CD14-positive monocyte (primary cell): ENCODE measurements at regions not wholly inside any gene's neighbourhood (a gene's known extent, or its start where the extent isn't known, plus 50 kb on each side); places are given as distances from the start of the nearest gene placed in this dataset.

Experiments
- DNase-seq, 3 donors: peaks; one replicate each; pipeline ENCODE4 v3.0.0-alpha.2; 2011 to 2022
- H2AFZ ChIP-seq: 2 replicates; pipeline ENCODE4 v1.6.0; 2012; ENCODE audit warnings: mild to moderate bottlenecking, low read depth, low read length, inconsistent platforms; ENCODE audit not compliant: insufficient read depth, poor library complexity, severe bottlenecking
- H3K27ac ChIP-seq, 2 donors: 1 replicate in 1 of 2; 2 replicates in 1 of 2; pipeline ENCODE4 v1.5.1; 2012 to 2013; ENCODE audit warnings: low read length in 2 of 2, control low read depth in 1 of 2, inconsistent platforms in 1 of 2, low read depth in 1 of 2, mild to moderate bottlenecking in 1 of 2
- H3K27me3 ChIP-seq, 2 donors: one replicate each; pipeline versions ENCODE4 v1.6.0 to v1.6.1; 2011 to 2013; ENCODE audit warnings: low read length in 2 of 2; ENCODE audit not compliant: control insufficient read depth in 2 of 2, insufficient read depth in 2 of 2
- H3K36me3 ChIP-seq, 2 donors: replicated peaks in 1 of 2; 1 replicate in 1 of 2; 2 replicates in 1 of 2; pipeline versions ENCODE4 v1.5.1 to v1.6.1; 2012 to 2013; ENCODE audit warnings: low read length in 2 of 2, control low read depth in 1 of 2, inconsistent platforms in 1 of 2, mild to moderate bottlenecking in 1 of 2; ENCODE audit not compliant: insufficient read depth in 2 of 2, control insufficient read depth in 1 of 2
- H3K4me1 ChIP-seq, 2 donors: 1 replicate in 1 of 2; 2 replicates in 1 of 2; pipeline versions ENCODE4 v1.5.1 to v1.6.1; 2012 to 2013; ENCODE audit warnings: low read length in 2 of 2, control low read depth in 1 of 2, inconsistent platforms in 1 of 2, mild to moderate bottlenecking in 1 of 2, moderate library complexity in 1 of 2; ENCODE audit not compliant: insufficient read depth in 2 of 2, control insufficient read depth in 1 of 2
- H3K4me2 ChIP-seq: replicated peaks from 2 replicates; pipeline ENCODE3; 2012; ENCODE audit warnings: low read length, moderate library complexity, mild to moderate bottlenecking; ENCODE audit not compliant: poor library complexity, severe bottlenecking; ENCODE audit errors: extremely low read depth
- H3K4me3 ChIP-seq, 3 experiments: fragments of 200-600 bp in 1 of 3; sonication (generic) in 1 of 3; replicated peaks in 1 of 3; 1 replicate in 2 of 3; 2 replicates in 1 of 3; pipeline ENCODE4 v1.5.1; 2011 to 2013; ENCODE audit warnings: low read length in 3 of 3, mild to moderate bottlenecking in 3 of 3, control low read depth in 2 of 3, low read depth in 2 of 3, inconsistent platforms in 1 of 3, moderate library complexity in 1 of 3
- H3K79me2 ChIP-seq: 2 replicates; pipeline ENCODE4 v1.6.0; 2012; ENCODE audit warnings: mild to moderate bottlenecking, control low read depth, inconsistent platforms, low read length, moderate library complexity; ENCODE audit not compliant: insufficient read depth
- H3K9ac ChIP-seq: 2 replicates; pipeline ENCODE4 v1.6.0; 2017; ENCODE audit warnings: low read length, mild to moderate bottlenecking; ENCODE audit not compliant: insufficient read depth, poor library complexity, severe bottlenecking
- H3K9me3 ChIP-seq, 2 donors: replicated peaks in 1 of 2; 1 replicate in 1 of 2; 2 replicates in 1 of 2; pipeline versions ENCODE4 v1.5.1 to v1.6.1; 2012 to 2013; ENCODE audit warnings: low read length in 2 of 2, control low read depth in 1 of 2; ENCODE audit not compliant: control insufficient read depth in 1 of 2, insufficient read depth in 1 of 2
- H4K20me1 ChIP-seq: 2 replicates; pipeline ENCODE4 v1.6.0; 2012; ENCODE audit warnings: mild to moderate bottlenecking, low read length, control low read depth, moderate library complexity; ENCODE audit not compliant: insufficient read depth
- H3K27ac Mint-ChIP-seq, 7 donors: one replicate each; pipeline ENCODE4 v1.8.0; 2020; ENCODE audit warnings: mild to moderate bottlenecking in 7 of 7, mixed read lengths in 7 of 7, moderate library complexity in 6 of 7, inconsistent platforms in 2 of 7
- H3K27me3 Mint-ChIP-seq, 3 donors: one replicate each; pipeline ENCODE4 v1.8.0; 2021 to 2022; ENCODE audit warnings: low read depth in 3 of 3, mild to moderate bottlenecking in 3 of 3, mixed read lengths in 3 of 3, moderate library complexity in 3 of 3, inconsistent platforms in 1 of 3
- H3K36me3 Mint-ChIP-seq, 2 donors: one replicate each; pipeline ENCODE4 v1.8.0; 2020; ENCODE audit warnings: mixed read lengths in 2 of 2, inconsistent platforms in 1 of 2, mild to moderate bottlenecking in 1 of 2
- H3K4me1 Mint-ChIP-seq: one replicate; pipeline ENCODE4 v1.8.0; 2020; ENCODE audit warnings: mild to moderate bottlenecking, mixed read lengths
- H3K4me3 Mint-ChIP-seq, 2 donors: one replicate each; pipeline ENCODE4 v1.8.0; 2020; ENCODE audit warnings: mild to moderate bottlenecking in 2 of 2, mixed read lengths in 2 of 2, moderate library complexity in 1 of 2
- H3K9me3 Mint-ChIP-seq, 7 donors: one replicate each; pipeline ENCODE4 v1.8.0; 2020 to 2022; ENCODE audit warnings: mixed read lengths in 7 of 7, mild to moderate bottlenecking in 6 of 7, moderate library complexity in 6 of 7, inconsistent platforms in 2 of 7
- WGBS: methylation state at CpG from one replicate; pipeline ENCODE4 v1.1.5; 2013; ENCODE audit warnings: missing lambda C conversion rate; ENCODE audit not compliant: insufficient coverage; 5-methylcytosine and 5-hydroxymethylcytosine counted together
- intact Hi-C, 2 donors: fragments of 100-400 bp; cut with micrococcal nuclease; formaldehyde crosslinking; loops; one replicate each; pipeline versions ENCODE4 v1.15.0 to v1.15.1; 2023
- TF ChIP-seq, protein P1 (sequence below): fragments of 200-600 bp; IDR thresholded peaks from one replicate; pipeline ENCODE4 v1.8.0; 2022; ENCODE audit warnings: antibody characterized with exemption, mild to moderate bottlenecking

DNA sequence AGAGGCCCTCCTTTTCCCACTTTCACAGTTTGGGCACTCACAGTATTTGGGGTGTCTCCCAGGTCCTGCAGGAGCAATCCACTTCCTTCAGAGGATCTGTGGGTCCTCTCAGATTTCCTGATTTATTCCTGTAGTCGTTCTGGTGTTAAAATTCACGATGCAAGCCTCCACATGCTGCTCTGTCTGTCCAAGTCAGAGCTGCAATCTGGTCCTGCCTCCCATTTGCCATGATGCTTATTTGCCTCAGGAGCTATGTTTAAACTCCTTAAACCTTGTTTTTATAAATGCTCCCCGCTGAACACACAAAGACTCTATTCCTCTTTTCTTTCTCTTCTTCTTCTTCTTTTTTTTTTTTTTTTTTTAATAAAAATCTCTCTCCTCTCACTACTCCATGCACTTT is 558.7 kb upstream of the NECTIN3 start:
- H3K9me3 Mint-ChIP-seq = peaks cover 5 to 25% (median 11%) of the 10 kb centered on the region in 7 donors
- no peaks in the 10 kb centered on the region for H3K27me3 ChIP-seq
- H3K27me3 Mint-ChIP-seq = no peaks in the 10 kb centered on the region
- H3K4me2 ChIP-seq = no peak overlapping the region
- no peak overlapping the region for H2AFZ ChIP-seq
- H3K4me1 ChIP-seq = no peaks in the 10 kb centered on the region
- no peaks in the 10 kb centered on the region for H3K36me3 Mint-ChIP-seq
- peaks cover 8 to 19% of the 10 kb centered on the region in 2 donors for H3K9me3 ChIP-seq
- no peaks in the 10 kb centered on the region for H3K79me2 ChIP-seq
- no peak overlapping the region for H3K4me3 ChIP-seq
- peak overlapping the region in 1 of 7 donors; percentile 73 for H3K27ac Mint-ChIP-seq
- H3K4me3 Mint-ChIP-seq = no peak overlapping the region
- no peak overlapping the region for H3K9ac ChIP-seq
- TF ChIP-seq, protein P1, sequence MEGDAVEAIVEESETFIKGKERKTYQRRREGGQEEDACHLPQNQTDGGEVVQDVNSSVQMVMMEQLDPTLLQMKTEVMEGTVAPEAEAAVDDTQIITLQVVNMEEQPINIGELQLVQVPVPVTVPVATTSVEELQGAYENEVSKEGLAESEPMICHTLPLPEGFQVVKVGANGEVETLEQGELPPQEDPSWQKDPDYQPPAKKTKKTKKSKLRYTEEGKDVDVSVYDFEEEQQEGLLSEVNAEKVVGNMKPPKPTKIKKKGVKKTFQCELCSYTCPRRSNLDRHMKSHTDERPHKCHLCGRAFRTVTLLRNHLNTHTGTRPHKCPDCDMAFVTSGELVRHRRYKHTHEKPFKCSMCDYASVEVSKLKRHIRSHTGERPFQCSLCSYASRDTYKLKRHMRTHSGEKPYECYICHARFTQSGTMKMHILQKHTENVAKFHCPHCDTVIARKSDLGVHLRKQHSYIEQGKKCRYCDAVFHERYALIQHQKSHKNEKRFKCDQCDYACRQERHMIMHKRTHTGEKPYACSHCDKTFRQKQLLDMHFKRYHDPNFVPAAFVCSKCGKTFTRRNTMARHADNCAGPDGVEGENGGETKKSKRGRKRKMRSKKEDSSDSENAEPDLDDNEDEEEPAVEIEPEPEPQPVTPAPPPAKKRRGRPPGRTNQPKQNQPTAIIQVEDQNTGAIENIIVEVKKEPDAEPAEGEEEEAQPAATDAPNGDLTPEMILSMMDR = no peak
- H3K4me1 Mint-ChIP-seq = no peaks in the 10 kb centered on the region
- 75% methylated on average over 3 of the region's 3 CpGs for WGBS
- DNase-seq = no peak
- no peaks in the 10 kb centered on the region for H3K36me3 ChIP-seq
- no peak overlapping the region for H3K27ac ChIP-seq
- intact Hi-C loops = no loop called here
- no peaks in the 10 kb centered on the region for H4K20me1 ChIP-seq

DNA sequence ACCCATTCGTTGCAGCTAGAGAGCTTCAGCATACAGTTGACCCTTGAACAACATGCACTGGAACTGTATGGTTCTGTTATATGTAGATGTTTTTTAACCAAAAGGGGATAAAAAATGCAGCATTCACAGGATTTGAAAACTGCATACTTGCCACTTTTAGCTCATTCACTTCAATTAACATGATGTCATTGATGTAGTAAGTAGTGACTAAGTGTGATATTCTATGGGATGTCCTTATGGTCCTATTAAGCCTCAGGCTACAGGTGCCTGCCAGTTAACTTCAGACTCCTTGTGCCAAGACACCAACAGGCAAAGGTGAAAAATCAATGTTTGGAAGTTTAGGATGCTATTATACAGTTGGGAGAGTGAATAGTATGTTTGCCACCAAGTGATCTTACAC is 553.6 kb upstream of the NECTIN3 start:
- no peak overlapping the region for H2AFZ ChIP-seq
- H3K4me2 ChIP-seq = no peak overlapping the region
- no peak overlapping the region for H3K4me3 Mint-ChIP-seq
- H3K9ac ChIP-seq = no peak overlapping the region
- H3K79me2 ChIP-seq = no peaks in the 10 kb centered on the region
- H3K9me3 ChIP-seq = peaks cover 0 to 4% of the 10 kb centered on the region in 2 donors
- no peaks in the 10 kb centered on the region for H3K4me1 ChIP-seq
- TF ChIP-seq, protein P1 = no peak
- no peak overlapping the region for H3K27ac Mint-ChIP-seq
- H3K27ac ChIP-seq = no peak overlapping the region
- no peaks in the 10 kb centered on the region for H3K4me1 Mint-ChIP-seq
- peaks cover 0 to 11% (median 4%) of the 10 kb centered on the region in 7 donors for H3K9me3 Mint-ChIP-seq
- no peak for DNase-seq
- no peaks in the 10 kb centered on the region for H4K20me1 ChIP-seq
- H3K36me3 ChIP-seq = no peaks in the 10 kb centered on the region
- no peaks in the 10 kb centered on the region for H3K36me3 Mint-ChIP-seq
- H3K4me3 ChIP-seq = no peak overlapping the region
- H3K27me3 ChIP-seq = no peaks in the 10 kb centered on the region
- intact Hi-C loops = no loop called here
- 100% methylated on average over 1 of the region's 1 CpG for WGBS
- H3K27me3 Mint-ChIP-seq = no peaks in the 10 kb centered on the region
